Testis (tissue), 2 donors: ENCODE measurements at regions not wholly inside any gene's neighbourhood (a gene's known extent, or its start where the extent isn't known, plus 50 kb on each side); places are given as distances from the start of the nearest gene placed in this dataset.

Source experiments
- DNase-seq: peaks from one replicate; pipeline ENCODE4 v3.0.0-alpha.2; 2019
- H3K27ac ChIP-seq, 2 donors: fragments of 200-600 bp; sonication (generic); one replicate each; pipeline ENCODE4 v1.5.1; 2019
- H3K27me3 ChIP-seq: fragments of 200-600 bp; sonication (generic); one replicate; pipeline ENCODE4 v1.5.1; 2019
- H3K36me3 ChIP-seq: fragments of 200-600 bp; sonication (generic); one replicate; pipeline ENCODE4 v1.5.1; 2017; ENCODE audit warnings: low read depth; ENCODE audit errors: missing control alignments
- H3K4me1 ChIP-seq: fragments of 200-600 bp; sonication (generic); one replicate; pipeline ENCODE4 v1.5.1; 2019
- H3K4me3 ChIP-seq, 2 donors: fragments of 200-600 bp; sonication (generic); one replicate each; pipeline ENCODE4 v1.5.1; 2017 to 2019
- H3K9me3 ChIP-seq: fragments of 200-600 bp; sonication (generic); one replicate; pipeline ENCODE4 v1.5.1; 2017
- POLR2A ChIP-seq: fragments of 450-650 bp; IDR thresholded peaks from one replicate; pipeline ENCODE4 v1.6.1; 2017; ENCODE audit warnings: antibody characterized with exemption, mild to moderate bottlenecking, moderate library complexity
- WGBS, 2 donors: methylation state at CpG; one replicate each; pipeline ENCODE4 v1.1.5; 2018; 5-methylcytosine and 5-hydroxymethylcytosine counted together
- intact Hi-C: fragments of 100-400 bp; cut with DNase I; formaldehyde crosslinking; loops from one replicate; pipeline ENCODE4 v1.15.1; 2023; ENCODE audit warnings: low total_unique reads
- TF ChIP-seq, protein P1 (sequence below), 3 experiments: fragments of 450-650 bp in 2 of 3; fragments of 200-600 bp in 1 of 3; sonication (generic) in 1 of 3; IDR thresholded peaks; one replicate each; pipeline ENCODE4 v1.5.1; 2016 to 2019; ENCODE audit warnings: antibody characterized with exemption in 3 of 3, mild to moderate bottlenecking in 2 of 3, moderate library complexity in 1 of 3

DNA sequence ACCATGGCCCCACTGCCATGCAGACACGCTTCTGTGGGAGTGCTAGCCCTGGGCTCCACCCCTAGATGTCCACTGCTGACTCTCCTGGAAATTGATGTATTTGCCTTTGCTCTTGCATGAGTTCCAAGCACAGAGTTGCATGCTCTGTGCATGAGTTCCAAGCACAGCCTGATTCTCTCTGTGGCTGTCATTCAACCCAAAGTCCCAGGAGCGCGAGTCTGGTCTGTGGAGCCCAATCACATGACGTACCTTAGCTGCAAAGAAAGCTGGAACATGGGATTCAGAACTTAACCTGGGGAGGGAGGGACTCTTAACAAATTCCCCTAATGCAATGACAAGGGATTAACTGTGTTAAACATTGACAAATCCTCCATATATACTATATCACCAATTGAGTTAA, 114.3 kb upstream of the SLC24A3 start:
- WGBS, 2 donors, result 84 to 86% methylated on average over 4 of the region's 4 CpGs
- no peaks in the 10 kb centered on the region for H3K27me3 ChIP-seq
- H3K4me1 ChIP-seq, result no peaks in the 10 kb centered on the region
- no peak overlapping the region for H3K4me3 ChIP-seq
- H3K36me3 ChIP-seq, result no peaks in the 10 kb centered on the region
- H3K9me3 ChIP-seq, result no peaks in the 10 kb centered on the region
- intact Hi-C loops, result no loop called here
- H3K27ac ChIP-seq, result no peak overlapping the region
- no peak for DNase-seq
- TF ChIP-seq POLR2A, result no peak
- TF ChIP-seq, protein P1, sequence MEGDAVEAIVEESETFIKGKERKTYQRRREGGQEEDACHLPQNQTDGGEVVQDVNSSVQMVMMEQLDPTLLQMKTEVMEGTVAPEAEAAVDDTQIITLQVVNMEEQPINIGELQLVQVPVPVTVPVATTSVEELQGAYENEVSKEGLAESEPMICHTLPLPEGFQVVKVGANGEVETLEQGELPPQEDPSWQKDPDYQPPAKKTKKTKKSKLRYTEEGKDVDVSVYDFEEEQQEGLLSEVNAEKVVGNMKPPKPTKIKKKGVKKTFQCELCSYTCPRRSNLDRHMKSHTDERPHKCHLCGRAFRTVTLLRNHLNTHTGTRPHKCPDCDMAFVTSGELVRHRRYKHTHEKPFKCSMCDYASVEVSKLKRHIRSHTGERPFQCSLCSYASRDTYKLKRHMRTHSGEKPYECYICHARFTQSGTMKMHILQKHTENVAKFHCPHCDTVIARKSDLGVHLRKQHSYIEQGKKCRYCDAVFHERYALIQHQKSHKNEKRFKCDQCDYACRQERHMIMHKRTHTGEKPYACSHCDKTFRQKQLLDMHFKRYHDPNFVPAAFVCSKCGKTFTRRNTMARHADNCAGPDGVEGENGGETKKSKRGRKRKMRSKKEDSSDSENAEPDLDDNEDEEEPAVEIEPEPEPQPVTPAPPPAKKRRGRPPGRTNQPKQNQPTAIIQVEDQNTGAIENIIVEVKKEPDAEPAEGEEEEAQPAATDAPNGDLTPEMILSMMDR (IDR thresholded peaks at IDR 0.05), result no peak

DNA sequence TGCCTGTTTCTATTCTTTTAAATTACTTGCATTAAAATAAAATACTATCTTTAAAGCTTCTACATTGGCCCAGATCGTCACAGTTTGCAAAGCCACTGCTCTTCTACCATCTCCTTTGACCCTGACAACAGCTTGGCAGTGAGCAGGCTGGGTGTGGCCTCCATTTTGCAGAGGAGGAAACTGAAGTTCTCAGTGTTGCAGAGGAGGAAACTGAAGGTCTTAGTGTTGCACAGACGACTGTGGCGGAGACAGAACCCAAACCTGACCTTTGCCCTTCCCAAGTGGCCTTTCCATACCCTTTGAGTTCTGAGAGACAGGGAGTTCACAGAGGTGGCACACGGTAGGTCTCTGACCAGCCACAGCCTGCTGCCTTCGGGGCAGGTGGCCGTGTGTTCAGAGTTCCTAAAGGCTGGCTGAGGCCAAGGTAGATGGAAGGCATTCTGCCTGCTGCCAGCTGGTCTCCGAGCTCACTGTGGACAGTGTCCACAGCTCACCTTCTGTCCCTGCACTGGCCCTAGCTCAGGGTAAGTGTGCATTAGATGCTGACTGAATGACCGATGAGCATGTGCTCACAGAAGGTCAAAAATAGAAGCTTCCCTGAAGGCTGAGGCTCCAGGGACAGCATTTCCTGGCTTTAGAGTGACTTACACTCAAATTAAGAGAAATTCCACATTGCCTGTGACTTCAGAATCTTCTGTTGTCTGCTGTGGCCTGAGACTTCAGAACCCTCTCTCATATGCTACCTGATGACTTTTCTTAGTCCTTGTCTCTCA, 113.5 kb upstream of the SLC24A3 start:
- Histone ChIP-seq H3K4me3 (no peak overlapping the region), H3K9me3 (no peaks in the 10 kb centered on the region), H3K4me1 (no peaks in the 10 kb centered on the region), H3K36me3 (no peaks in the 10 kb centered on the region), H3K27me3 (no peaks in the 10 kb centered on the region), H3K27ac (no peak overlapping the region)
- no peak for TF ChIP-seq POLR2A
- TF ChIP-seq, protein P1 (IDR thresholded peaks at IDR 0.05), result no peak
- no peak for DNase-seq
- 71 to 79% methylated on average over 8 of the region's 8 CpGs for WGBS, 2 donors
- intact Hi-C loops, result no loop called here

DNA sequence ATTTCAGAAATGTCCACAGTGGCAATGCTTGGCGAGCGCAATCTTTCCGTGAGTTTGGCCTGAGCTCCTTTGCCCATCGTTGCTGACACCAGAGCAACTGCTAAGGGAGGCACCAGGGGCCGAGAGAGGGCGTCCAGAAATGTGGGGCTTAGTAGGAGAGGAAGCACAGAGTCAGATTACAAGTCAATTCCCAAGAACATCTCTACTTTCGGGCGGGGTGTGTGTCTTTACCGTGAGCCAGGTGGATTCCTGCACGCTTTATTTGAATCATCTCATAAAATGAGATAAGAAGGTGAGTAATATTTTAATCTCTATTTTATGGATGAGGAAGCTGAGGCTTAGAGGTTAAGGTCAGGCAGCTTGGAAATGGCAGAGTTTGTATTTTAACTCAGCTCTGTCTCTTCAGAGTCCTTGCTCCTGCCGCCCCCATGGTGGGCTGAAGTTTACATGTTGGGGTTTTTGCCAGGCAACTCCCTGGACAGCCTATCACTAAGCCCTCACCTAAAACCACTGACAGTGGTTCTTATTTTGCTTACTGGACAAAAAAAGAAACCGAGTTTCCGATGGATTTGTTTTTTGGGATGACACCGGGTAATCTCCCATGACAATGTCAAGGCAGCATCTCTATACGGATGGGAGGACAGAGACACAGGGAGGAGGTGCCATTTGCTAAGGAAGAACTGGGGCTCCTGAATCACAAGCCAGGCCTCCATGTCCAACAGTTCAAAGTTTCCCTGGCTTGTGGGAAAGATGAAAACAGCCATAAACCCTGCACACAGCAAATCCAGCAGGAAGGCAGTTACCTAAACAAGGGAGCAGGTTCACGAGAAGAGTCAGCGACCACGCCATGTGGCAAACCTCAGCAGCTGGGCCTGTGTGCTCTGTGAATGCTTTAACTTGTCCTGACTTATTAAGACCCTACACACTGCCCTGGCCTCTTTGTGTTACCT, 112.6 kb upstream of the SLC24A3 start:
- Histone ChIP-seq H3K4me3 (no peak overlapping the region), H3K36me3 (no peaks in the 10 kb centered on the region), H3K9me3 (no peaks in the 10 kb centered on the region), H3K4me1 (no peaks in the 10 kb centered on the region), H3K27me3 (no peaks in the 10 kb centered on the region), H3K27ac (no peak overlapping the region)
- no peak for DNase-seq
- 83 to 89% methylated on average over 18 of the region's 18 CpGs for whole genome bisulfite sequencing, 2 donors
- intact Hi-C loops, result no loop called here
- TF ChIP-seq, protein P1 (IDR thresholded peaks at IDR 0.05), result no peak
- no peak for TF ChIP-seq POLR2A

DNA sequence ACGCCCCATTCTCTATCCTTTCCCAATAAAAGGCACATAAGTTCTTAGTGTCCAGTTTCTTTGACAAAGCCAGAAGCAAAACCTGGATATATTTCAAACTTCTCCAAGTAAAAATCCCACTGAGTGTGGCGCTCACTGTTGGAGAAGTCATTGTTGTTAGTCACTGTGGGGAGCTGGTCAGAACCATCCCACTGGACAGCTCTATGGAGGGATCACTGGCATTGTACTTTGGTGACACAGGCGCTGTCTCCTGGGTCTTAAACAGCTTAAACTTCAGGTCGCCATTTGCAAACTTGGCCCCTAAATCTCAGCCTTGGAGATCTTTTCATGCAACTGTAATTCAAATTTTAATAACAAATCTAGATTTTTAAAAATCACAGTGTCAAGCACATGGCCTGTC, 111.5 kb upstream of the SLC24A3 start:
- 93 to 95% methylated on average over 4 of the region's 4 CpGs for whole genome bisulfite sequencing, 2 donors
- TF ChIP-seq, protein P1 (IDR thresholded peaks at IDR 0.05), result no peak
- TF ChIP-seq POLR2A, result no peak
- H3K9me3 ChIP-seq, result no peaks in the 10 kb centered on the region
- intact Hi-C loops, result no loop called here
- no peak for DNase-seq
- H3K4me1 ChIP-seq, result no peaks in the 10 kb centered on the region
- H3K36me3 ChIP-seq, result no peaks in the 10 kb centered on the region
- no peak overlapping the region for H3K27ac ChIP-seq
- no peaks in the 10 kb centered on the region for H3K27me3 ChIP-seq
- H3K4me3 ChIP-seq, result no peak overlapping the region
